GM12892 (cell line): ENCODE measurements at regions not wholly inside any gene's neighbourhood (a gene's known extent, or its start where the extent isn't known, plus 50 kb on each side); places are given as distances from the start of the nearest gene placed in this dataset.
"Not testable (repeated sequence)": the region's sequence is repeated elsewhere in the genome, so short reads cannot be mapped to it uniquely, and the experiment has no call there.

Source experiments
- POLR2A ChIP-seq: IDR thresholded peaks from 2 replicates; pipeline ENCODE4 v1.6.1; 2011; ENCODE audit warnings: low read depth, low read length, control low read depth
- POLR2AphosphoS5 ChIP-seq: IDR thresholded peaks from 2 replicates; pipeline ENCODE4 v1.6.1; 2011; ENCODE audit warnings: low read depth, low read length, control low read depth
- TAF1 ChIP-seq: IDR thresholded peaks from 2 replicates; pipeline ENCODE4 v1.6.1; 2011; ENCODE audit warnings: low read depth, mild to moderate bottlenecking, control low read depth, low read length, borderline replicate concordance

DNA sequence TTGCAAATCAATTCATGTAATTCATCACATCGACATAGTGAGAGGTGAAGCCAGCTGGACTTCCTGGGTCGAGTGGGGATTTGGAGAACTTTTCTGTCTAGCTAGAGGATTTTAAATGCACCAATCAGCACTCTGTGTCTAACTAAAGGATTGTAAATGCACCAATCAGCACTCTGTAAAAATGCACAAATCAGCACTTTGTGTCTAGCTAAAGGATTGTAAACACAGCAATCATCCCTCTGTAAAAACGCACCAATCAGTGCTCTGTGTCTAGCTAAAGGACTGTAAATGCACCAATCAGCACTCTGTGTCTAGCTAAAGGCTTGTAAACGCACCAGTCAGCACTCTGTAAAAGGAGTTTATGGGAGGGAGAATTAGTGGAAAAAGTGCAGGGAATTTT, 454.0 kb upstream of the GRM7 start:
- not testable (repeated sequence) for TF ChIP-seq POLR2AphosphoS5, POLR2A, TAF1
